OCI-LY3 (cell line): ENCODE measurements at regions not wholly inside any gene's neighbourhood (a gene's known extent, or its start where the extent isn't known, plus 50 kb on each side); places are given as distances from the start of the nearest gene placed in this dataset.

ENCODE experiments used
- CTCF ChIP-seq: fragments of 200-600, 300-600 bp; sonication (generic); IDR thresholded peaks from 2 replicates; pipeline ENCODE4 v1.5.1; 2014; ENCODE audit warnings: antibody characterized with exemption, low read length, low read depth
- EZH2phosphoT487 ChIP-seq: fragments of 200-600 bp; shearing (Covaris generic); IDR thresholded peaks from 2 replicates; pipeline ENCODE4 v1.6.1; 2018; ENCODE audit warnings: antibody characterized with exemption, mixed run types, low read depth

GRCh38 chr18:10319914-10320600 is 134.4 kb upstream of the APCDD1 start:
- TF ChIP-seq CTCF (no peak), EZH2phosphoT487 (no peak)
